A673 (cell line): ENCODE measurements at regions not wholly inside any gene's neighbourhood (a gene's known extent, or its start where the extent isn't known, plus 50 kb on each side); places are given as distances from the start of the nearest gene placed in this dataset.

ENCODE experiments used
- CTCF ChIP-seq: fragments of 300-800, 200-600 bp; sonication (generic); conservative IDR thresholded peaks from 2 replicates; pipeline ENCODE4 v1.5.1; 2017; ENCODE audit warnings: low read depth, mild to moderate bottlenecking, antibody characterized with exemption, low read length, moderate library complexity, mixed read lengths
- EZH2 ChIP-seq: fragments of 200-600 bp; sonication (generic); IDR thresholded peaks from 2 replicates; pipeline ENCODE4 v1.6.1; 2017; ENCODE audit warnings: borderline replicate concordance, low read depth, mild to moderate bottlenecking, mixed read lengths, antibody characterized with exemption, low read length; ENCODE audit not compliant: poor library complexity, severe bottlenecking

GRCh38 chr10:44240584-44241205, 144.2 kb downstream of the CXCL12 start:
- TF ChIP-seq CTCF (no peak), EZH2 (no peak)
